ENCODE measurements at regions not wholly inside any gene's neighbourhood (a gene's known extent, or its start where the extent isn't known, plus 50 kb on each side); places are given as distances from the start of the nearest gene placed in this dataset.

DNA sequence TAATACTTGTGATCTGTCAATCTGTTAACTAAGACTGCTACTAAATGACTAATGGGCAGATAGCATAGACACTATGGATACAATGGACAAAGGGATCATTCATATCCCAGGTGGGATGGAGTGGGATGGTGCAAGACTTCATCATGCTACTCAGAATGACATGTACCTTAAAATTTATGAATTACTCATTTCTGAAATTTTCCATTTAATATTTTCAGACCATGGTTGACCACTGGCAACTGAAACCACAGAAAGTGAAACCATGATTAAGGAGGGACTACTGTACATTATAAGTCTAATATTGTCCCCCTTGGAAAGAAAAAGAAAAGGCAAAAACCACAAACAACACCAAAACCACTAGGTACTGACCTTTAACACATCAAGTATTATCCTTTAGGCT lies 247.0 kb upstream of the SYT4 start:
- no peak for ATAC-seq
- Histone ChIP-seq H3K36me3 (no peaks in the 10 kb centered on the region), H3K4me1 (no peaks in the 10 kb centered on the region), H3K9me3 (no peaks in the 10 kb centered on the region), H3K27me3 (ENCODE audit: low read depth) (no peaks in the 10 kb centered on the region), H3K4me3 (no peak overlapping the region), H3K27ac (no peak overlapping the region)
- intact Hi-C loops (cut with DNase I): no loop called here
- DNase-seq: no peak
- TF ChIP-seq, protein P1, sequence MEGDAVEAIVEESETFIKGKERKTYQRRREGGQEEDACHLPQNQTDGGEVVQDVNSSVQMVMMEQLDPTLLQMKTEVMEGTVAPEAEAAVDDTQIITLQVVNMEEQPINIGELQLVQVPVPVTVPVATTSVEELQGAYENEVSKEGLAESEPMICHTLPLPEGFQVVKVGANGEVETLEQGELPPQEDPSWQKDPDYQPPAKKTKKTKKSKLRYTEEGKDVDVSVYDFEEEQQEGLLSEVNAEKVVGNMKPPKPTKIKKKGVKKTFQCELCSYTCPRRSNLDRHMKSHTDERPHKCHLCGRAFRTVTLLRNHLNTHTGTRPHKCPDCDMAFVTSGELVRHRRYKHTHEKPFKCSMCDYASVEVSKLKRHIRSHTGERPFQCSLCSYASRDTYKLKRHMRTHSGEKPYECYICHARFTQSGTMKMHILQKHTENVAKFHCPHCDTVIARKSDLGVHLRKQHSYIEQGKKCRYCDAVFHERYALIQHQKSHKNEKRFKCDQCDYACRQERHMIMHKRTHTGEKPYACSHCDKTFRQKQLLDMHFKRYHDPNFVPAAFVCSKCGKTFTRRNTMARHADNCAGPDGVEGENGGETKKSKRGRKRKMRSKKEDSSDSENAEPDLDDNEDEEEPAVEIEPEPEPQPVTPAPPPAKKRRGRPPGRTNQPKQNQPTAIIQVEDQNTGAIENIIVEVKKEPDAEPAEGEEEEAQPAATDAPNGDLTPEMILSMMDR (IDR thresholded peaks at IDR 0.05): no peak

DNA sequence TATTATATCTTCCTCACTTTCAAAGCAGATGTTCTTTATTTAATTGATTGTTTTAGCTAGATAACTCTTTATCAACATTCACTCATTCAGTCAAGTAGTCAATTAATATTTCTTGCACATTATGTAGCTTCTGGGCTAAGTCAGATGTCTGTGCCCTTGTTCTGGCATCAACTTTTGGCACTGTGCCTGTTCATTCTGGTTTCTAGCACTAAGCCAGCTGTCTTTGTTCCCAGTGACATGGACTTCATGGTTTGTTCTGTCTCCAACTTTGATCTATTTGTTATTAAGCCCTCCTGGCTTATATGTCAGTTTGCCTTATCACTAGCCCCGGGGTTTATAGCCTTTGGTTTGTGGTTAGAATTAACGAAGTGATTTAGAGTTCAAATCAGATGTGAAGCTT lies 247.9 kb upstream of the SYT4 start:
- H3K27ac ChIP-seq: no peak overlapping the region
- no peak overlapping the region for H3K4me3 ChIP-seq
- TF ChIP-seq, protein P1 (IDR thresholded peaks at IDR 0.05): no peak
- H3K4me1 ChIP-seq: no peaks in the 10 kb centered on the region
- no peaks in the 10 kb centered on the region for H3K9me3 ChIP-seq
- H3K27me3 ChIP-seq (ENCODE audit: low read depth): no peaks in the 10 kb centered on the region
- ATAC-seq: no peak
- H3K36me3 ChIP-seq: no peaks in the 10 kb centered on the region
- no peak for DNase-seq
- intact Hi-C loops (cut with DNase I): no loop called here

DNA sequence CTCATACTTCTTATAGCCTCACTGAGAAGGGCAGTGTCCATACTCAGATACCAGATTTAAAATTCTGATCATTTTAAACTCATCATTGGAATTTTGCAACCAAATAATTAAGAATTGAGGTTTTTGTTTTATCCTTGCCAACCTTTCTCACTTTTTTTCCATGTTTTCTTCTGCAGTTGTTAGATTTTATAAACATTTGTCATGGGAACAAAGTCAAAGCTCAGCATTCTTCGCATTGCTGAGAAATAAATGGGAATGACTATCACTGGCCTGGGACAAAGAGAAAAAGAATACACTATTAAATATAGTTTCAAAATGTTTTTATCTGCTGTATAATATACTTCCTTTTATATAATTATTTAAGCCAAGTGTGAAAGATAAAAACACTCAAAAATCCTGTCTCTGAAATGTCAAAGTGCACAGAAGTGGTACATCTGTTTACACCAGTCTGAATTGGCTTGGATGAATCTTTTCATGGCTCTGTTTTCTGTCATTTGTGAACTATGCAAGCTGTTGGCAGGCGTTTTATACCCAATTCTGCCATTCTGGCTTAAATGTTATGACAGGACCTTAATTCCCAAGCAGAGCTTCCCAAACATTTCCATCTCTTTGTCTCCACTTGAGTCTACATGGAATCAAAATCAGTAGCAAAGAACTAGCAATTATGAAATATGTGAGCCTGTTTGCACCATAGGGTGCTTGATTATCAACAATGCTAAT lies 249.3 kb upstream of the SYT4 start:
- Histone ChIP-seq H3K9me3 (no peaks in the 10 kb centered on the region), H3K27me3 (ENCODE audit: low read depth) (no peaks in the 10 kb centered on the region), H3K4me1 (no peaks in the 10 kb centered on the region), H3K4me3 (no peak overlapping the region), H3K27ac (no peak overlapping the region), H3K36me3 (no peaks in the 10 kb centered on the region)
- no peak for DNase-seq
- no peak for ATAC-seq
- intact Hi-C loops (cut with DNase I): no loop called here
- TF ChIP-seq, protein P1 (IDR thresholded peaks at IDR 0.05): no peak

DNA sequence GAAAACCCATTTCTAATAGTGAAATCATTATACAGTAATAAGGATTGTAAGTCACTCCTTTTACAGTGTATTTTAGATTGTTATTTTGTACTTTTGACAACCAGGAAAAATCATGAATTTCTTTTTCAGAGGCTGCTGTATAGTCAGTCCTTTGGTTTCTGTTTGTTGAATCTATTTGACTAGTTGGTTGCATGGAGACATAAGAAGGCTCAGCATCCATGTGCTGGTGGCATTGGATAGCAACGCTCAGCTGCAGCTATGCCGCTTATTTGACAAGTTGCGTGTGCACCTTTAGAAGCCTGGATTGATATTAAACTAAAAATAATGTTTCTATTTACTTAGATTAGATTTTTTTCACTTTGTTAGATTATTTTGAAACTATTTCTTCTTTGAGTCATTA lies 254.1 kb upstream of the SYT4 start:
- Histone ChIP-seq H3K4me3 (no peak overlapping the region), H3K4me1 (no peaks in the 10 kb centered on the region), H3K9me3 (no peaks in the 10 kb centered on the region), H3K27me3 (ENCODE audit: low read depth) (no peaks in the 10 kb centered on the region), H3K27ac (no peak overlapping the region), H3K36me3 (no peaks in the 10 kb centered on the region)
- DNase-seq: no peak
- no peak for ATAC-seq
- TF ChIP-seq, protein P1 (IDR thresholded peaks at IDR 0.05): no peak
- intact Hi-C loops (cut with DNase I): no loop called here

DNA sequence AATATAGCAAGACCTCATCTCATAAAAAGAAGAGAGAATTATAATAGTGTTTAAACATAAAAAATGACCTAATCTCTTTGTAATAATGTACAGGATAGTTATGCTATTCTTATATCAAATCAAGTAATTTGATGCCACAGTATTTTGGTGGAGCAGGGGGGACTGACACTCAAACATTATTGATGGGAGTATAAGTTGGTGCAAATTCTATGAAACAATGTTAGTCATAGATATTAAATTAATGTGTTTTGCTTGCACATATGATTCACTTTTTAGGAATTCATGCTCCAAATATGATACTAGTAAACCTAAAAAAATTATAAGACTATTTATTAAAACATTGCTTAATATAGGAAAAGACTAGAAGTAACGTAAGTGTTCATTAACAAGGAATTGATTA lies 256.1 kb upstream of the SYT4 start:
- Histone ChIP-seq H3K27me3 (ENCODE audit: low read depth) (no peaks in the 10 kb centered on the region), H3K27ac (no peak overlapping the region), H3K9me3 (no peaks in the 10 kb centered on the region), H3K36me3 (no peaks in the 10 kb centered on the region), H3K4me3 (no peak overlapping the region), H3K4me1 (no peaks in the 10 kb centered on the region)
- intact Hi-C loops (cut with DNase I): no loop called here
- no peak for ATAC-seq
- DNase-seq: no peak
- TF ChIP-seq, protein P1 (IDR thresholded peaks at IDR 0.05): no peak

All from lower lobe of right lung (tissue), 2 donors.